Esophagus muscularis mucosa (tissue), 4 donors: ENCODE measurements at regions not wholly inside any gene's neighbourhood (a gene's known extent, or its start where the extent isn't known, plus 50 kb on each side); places are given as distances from the start of the nearest gene placed in this dataset.

Source experiments
- DNase-seq: peaks from one replicate; pipeline ENCODE4 v3.0.0-alpha.2; 2017; ENCODE audit errors: extremely low spot score
- H3K27ac ChIP-seq, 4 donors: fragments of 200-600 bp; sonication (generic); replicated peaks in 1 of 4; 1 replicate in 3 of 4; 2 replicates in 1 of 4; pipeline ENCODE4 v1.5.1; 2016 to 2019; ENCODE audit warnings: mild to moderate bottlenecking in 1 of 4
- H3K27me3 ChIP-seq, 4 donors: fragments of 200-600 bp; sonication (generic); one replicate each; pipeline versions ENCODE4 v1.5.1 to v1.6.0; 2016 to 2019
- H3K36me3 ChIP-seq, 4 donors: fragments of 200-600 bp; sonication (generic); one replicate each; pipeline ENCODE4 v1.5.1; 2016 to 2019
- H3K4me1 ChIP-seq, 4 donors: fragments of 200-600 bp; sonication (generic); one replicate each; pipeline ENCODE4 v1.5.1; 2016 to 2019
- H3K4me3 ChIP-seq, 4 donors: fragments of 200-600 bp; sonication (generic); 1 replicate in 2 of 4; 2 replicates in 2 of 4; pipeline ENCODE4 v1.5.1; 2016 to 2019; ENCODE audit warnings: mild to moderate bottlenecking in 4 of 4, moderate library complexity in 1 of 4
- H3K9me3 ChIP-seq, 4 donors: fragments of 200-600 bp; sonication (generic); 1 replicate in 3 of 4; 2 replicates in 1 of 4; pipeline ENCODE4 v1.5.1; 2016 to 2019
- EP300 ChIP-seq: sonication (generic); formaldehyde crosslinking; IDR thresholded peaks from one replicate; pipeline ENCODE4 v1.6.1; 2017; ENCODE audit warnings: antibody characterized with exemption
- POLR2A ChIP-seq: fragments of 450-650 bp; IDR thresholded peaks from one replicate; pipeline ENCODE4 v1.6.1; 2017; ENCODE audit warnings: antibody characterized with exemption, moderate library complexity, mild to moderate bottlenecking, low read depth
- POLR2AphosphoS5 ChIP-seq, 2 donors: sonication (generic); formaldehyde crosslinking; IDR thresholded peaks; one replicate each; pipeline ENCODE4 v1.6.1; 2017; ENCODE audit warnings: antibody characterized with exemption in 2 of 2
- WGBS: methylation state at CpG from one replicate; pipeline ENCODE4 v1.1.5; 2018; 5-methylcytosine and 5-hydroxymethylcytosine counted together
- intact Hi-C: fragments of 100-400 bp; cut with DNase I; formaldehyde crosslinking; loops from one replicate; pipeline ENCODE4 v1.15.1; 2023
- TF ChIP-seq, protein P1 (sequence below), 3 experiments: fragments of 200-600 bp in 2 of 3; fragments of 450-650 bp in 1 of 3; sonication (generic) in 2 of 3; IDR thresholded peaks; one replicate each; pipeline ENCODE4 v1.5.1; 2017 to 2019; ENCODE audit warnings: antibody characterized with exemption in 3 of 3, mild to moderate bottlenecking in 2 of 3, moderate library complexity in 1 of 3

GRCh38 chr1:222979561-222979960, 163.5 kb downstream of the TLR5 start:
- H3K4me3 ChIP-seq, result no peak overlapping the region
- H3K27ac ChIP-seq, result no peak overlapping the region
- 86% methylated on average over 5 of the region's 5 CpGs for WGBS
- TF ChIP-seq, protein P1, sequence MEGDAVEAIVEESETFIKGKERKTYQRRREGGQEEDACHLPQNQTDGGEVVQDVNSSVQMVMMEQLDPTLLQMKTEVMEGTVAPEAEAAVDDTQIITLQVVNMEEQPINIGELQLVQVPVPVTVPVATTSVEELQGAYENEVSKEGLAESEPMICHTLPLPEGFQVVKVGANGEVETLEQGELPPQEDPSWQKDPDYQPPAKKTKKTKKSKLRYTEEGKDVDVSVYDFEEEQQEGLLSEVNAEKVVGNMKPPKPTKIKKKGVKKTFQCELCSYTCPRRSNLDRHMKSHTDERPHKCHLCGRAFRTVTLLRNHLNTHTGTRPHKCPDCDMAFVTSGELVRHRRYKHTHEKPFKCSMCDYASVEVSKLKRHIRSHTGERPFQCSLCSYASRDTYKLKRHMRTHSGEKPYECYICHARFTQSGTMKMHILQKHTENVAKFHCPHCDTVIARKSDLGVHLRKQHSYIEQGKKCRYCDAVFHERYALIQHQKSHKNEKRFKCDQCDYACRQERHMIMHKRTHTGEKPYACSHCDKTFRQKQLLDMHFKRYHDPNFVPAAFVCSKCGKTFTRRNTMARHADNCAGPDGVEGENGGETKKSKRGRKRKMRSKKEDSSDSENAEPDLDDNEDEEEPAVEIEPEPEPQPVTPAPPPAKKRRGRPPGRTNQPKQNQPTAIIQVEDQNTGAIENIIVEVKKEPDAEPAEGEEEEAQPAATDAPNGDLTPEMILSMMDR (IDR thresholded peaks at IDR 0.05), result no peak
- TF ChIP-seq EP300, result no peak
- TF ChIP-seq POLR2AphosphoS5 (IDR thresholded peaks at IDR 0.05), result no peak
- TF ChIP-seq POLR2A, result no peak
- no peaks in the 10 kb centered on the region for H3K9me3 ChIP-seq
- peaks cover 0 to 24% (median 17%) of the 10 kb centered on the region in 4 donors for H3K4me1 ChIP-seq
- H3K36me3 ChIP-seq, result no peaks in the 10 kb centered on the region
- intact Hi-C loops, result no loop called here
- no peaks in the 10 kb centered on the region for H3K27me3 ChIP-seq
- DNase-seq, result no peak

GRCh38 chr1:222987674-222988076, 155.4 kb downstream of the TLR5 start:
- Histone ChIP-seq H3K4me1 (peaks cover 0 to 4% (median 1%) of the 10 kb centered on the region in 4 donors), H3K27me3 (no peaks in the 10 kb centered on the region), H3K9me3 (no peaks in the 10 kb centered on the region), H3K4me3 (no peak overlapping the region), H3K36me3 (no peaks in the 10 kb centered on the region), H3K27ac (no peak overlapping the region)
- no peak for DNase-seq
- intact Hi-C loops, result no loop called here
- TF ChIP-seq EP300 (no peak), POLR2AphosphoS5 (IDR thresholded peaks at IDR 0.05) (no peak), POLR2A (no peak)
- TF ChIP-seq, protein P1 (IDR thresholded peaks at IDR 0.05), result no peak

DNA sequence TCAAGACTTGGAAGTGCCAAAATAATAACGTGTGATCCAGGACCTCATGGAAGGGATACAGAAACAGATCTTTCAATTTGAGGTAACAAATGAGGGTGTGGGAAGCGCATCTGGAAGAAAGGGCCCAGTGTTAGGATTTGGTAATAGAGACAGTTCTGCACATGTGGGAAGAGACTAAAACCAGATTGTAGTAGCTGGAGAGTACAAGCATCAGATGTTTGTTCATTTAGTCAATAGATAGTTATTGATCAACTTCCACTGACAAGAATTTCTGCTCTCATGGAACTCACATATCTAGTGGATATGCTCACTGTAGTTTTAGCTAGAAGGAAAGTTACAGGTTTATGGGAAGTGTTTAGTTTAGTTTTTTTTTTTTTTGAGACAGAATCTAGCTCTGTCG, 153.6 kb downstream of the TLR5 start:
- intact Hi-C loops, result no loop called here

GRCh38 chr1:222991177-222991576, 151.9 kb downstream of the TLR5 start:
- no peak for DNase-seq
- peaks cover 11 to 18% (median 13%) of the 10 kb centered on the region in 4 donors for H3K4me1 ChIP-seq
- peaks cover 0 to 11% (median 5%) of the 10 kb centered on the region in 4 donors for H3K36me3 ChIP-seq
- H3K4me3 ChIP-seq, result no peak overlapping the region
- intact Hi-C loops, result no loop called here
- 93% methylated on average over 1 of the region's 1 CpG for WGBS
- H3K9me3 ChIP-seq, result no peaks in the 10 kb centered on the region
- H3K27me3 ChIP-seq, result no peaks in the 10 kb centered on the region
- TF ChIP-seq, protein P1 (IDR thresholded peaks at IDR 0.05), result no peak
- TF ChIP-seq POLR2A (no peak), POLR2AphosphoS5 (IDR thresholded peaks at IDR 0.05) (no peak), EP300 (no peak)
- H3K27ac ChIP-seq, result no peak overlapping the region

More for the DNA sequence above, 153.6 kb downstream of the TLR5 start:
- no peak for DNase-seq
- Histone ChIP-seq H3K9me3 (no peaks in the 10 kb centered on the region), H3K4me1 (peaks cover 0 to 11% (median 3%) of the 10 kb centered on the region in 4 donors), H3K27me3 (no peaks in the 10 kb centered on the region), H3K27ac (no peak overlapping the region), H3K4me3 (no peak overlapping the region), H3K36me3 (peaks cover 0 to 5% (median 3%) of the 10 kb centered on the region in 4 donors)
- WGBS, result 66% methylated on average over 3 of the region's 3 CpGs
- TF ChIP-seq POLR2A (no peak), POLR2AphosphoS5 (IDR thresholded peaks at IDR 0.05) (no peak), EP300 (no peak)
- TF ChIP-seq, protein P1 (IDR thresholded peaks at IDR 0.05), result no peak

DNA sequence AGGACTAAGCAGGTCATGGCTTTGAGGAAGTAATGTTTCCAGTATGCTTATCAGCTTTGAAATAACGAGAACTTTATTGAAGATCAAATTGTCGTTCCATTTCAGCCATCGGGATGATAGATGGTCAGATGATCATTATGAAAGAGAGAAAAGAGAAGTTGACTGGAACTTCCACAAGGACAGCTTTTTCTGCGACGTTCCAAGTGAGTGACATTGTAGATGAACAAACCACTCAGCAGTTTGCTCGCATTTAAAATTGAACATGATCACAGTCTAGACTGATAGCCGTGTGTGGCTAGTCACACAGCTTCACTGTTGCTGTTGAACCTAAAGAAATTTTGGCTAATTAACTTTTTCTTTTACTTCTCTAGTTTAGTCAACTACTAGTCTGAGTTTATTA, 151.1 kb downstream of the TLR5 start:
- DNase-seq, result no peak
- H3K4me1 ChIP-seq, result peaks cover 12 to 17% (median 13%) of the 10 kb centered on the region in 4 donors
- intact Hi-C loops, result no loop called here
- no peak overlapping the region for H3K27ac ChIP-seq
- WGBS, result 89% methylated on average over 7 of the region's 7 CpGs
- H3K27me3 ChIP-seq, result no peaks in the 10 kb centered on the region
- H3K4me3 ChIP-seq, result no peak overlapping the region
- H3K9me3 ChIP-seq, result no peaks in the 10 kb centered on the region
- H3K36me3 ChIP-seq, result peaks cover 0 to 11% (median 5%) of the 10 kb centered on the region in 4 donors
- TF ChIP-seq POLR2A, result no peak
- no peak for TF ChIP-seq EP300
- TF ChIP-seq, protein P1 (IDR thresholded peaks at IDR 0.05), result no peak
- no peak for TF ChIP-seq POLR2AphosphoS5 (IDR thresholded peaks at IDR 0.05)
